Astrocyte (in vitro differentiated cells and primary cell): ENCODE measurements at regions not wholly inside any gene's neighbourhood (a gene's known extent, or its start where the extent isn't known, plus 50 kb on each side); places are given as distances from the start of the nearest gene placed in this dataset.

Experiments used
- DNase-seq: peaks from one replicate; pipeline ENCODE4 v3.0.0-alpha.2; 2010; ENCODE audit warnings: low read depth
- FAIRE-seq: peaks from 2 replicates; lab custom pipeline; 2011; peaks lifted over from hg19 to GRCh38; lab: Jason Lieb, UNC
- H2AFZ ChIP-seq: 2 replicates; pipeline ENCODE4 v1.6.0; 2012; ENCODE audit warnings: low read depth, low read length, inconsistent platforms
- H3K27ac ChIP-seq: 2 replicates; pipeline ENCODE4 v1.5.1; 2011; ENCODE audit warnings: low read depth, low read length, inconsistent platforms
- H3K27me3 ChIP-seq: 2 replicates; pipeline ENCODE4 v1.6.0; 2011; ENCODE audit warnings: low read length, inconsistent platforms; ENCODE audit not compliant: insufficient read depth
- H3K36me3 ChIP-seq: 2 replicates; pipeline ENCODE4 v1.5.1; 2011; ENCODE audit warnings: low read length, inconsistent platforms; ENCODE audit not compliant: insufficient read depth
- H3K4me1 ChIP-seq: 2 replicates; pipeline ENCODE4 v1.5.1; 2011; ENCODE audit warnings: low read length, inconsistent platforms; ENCODE audit not compliant: insufficient read depth
- H3K4me2 ChIP-seq: 2 replicates; pipeline ENCODE4 v1.6.0; 2012; ENCODE audit warnings: low read length, inconsistent platforms
- H3K4me3 ChIP-seq: 2 replicates; pipeline ENCODE4 v1.5.1; 2011; ENCODE audit warnings: low read depth, mild to moderate bottlenecking, low read length, inconsistent platforms; ENCODE audit not compliant: insufficient read depth
- H3K79me2 ChIP-seq: 2 replicates; pipeline ENCODE4 v1.6.0; 2012; ENCODE audit warnings: mild to moderate bottlenecking, low read length, inconsistent platforms; ENCODE audit not compliant: insufficient read depth
- H3K9ac ChIP-seq: 2 replicates; pipeline ENCODE4 v1.6.0; 2012; ENCODE audit warnings: mild to moderate bottlenecking, low read length, inconsistent platforms
- H3K9me3 ChIP-seq: 2 replicates; pipeline ENCODE4 v1.5.1; 2012; ENCODE audit warnings: low read depth, mild to moderate bottlenecking, low read length, inconsistent platforms; ENCODE audit not compliant: insufficient read depth
- H4K20me1 ChIP-seq: 2 replicates; pipeline ENCODE4 v1.6.0; 2012; ENCODE audit warnings: low read length, inconsistent platforms; ENCODE audit not compliant: insufficient read depth
- H3K27ac Mint-ChIP-seq: one replicate; pipeline ENCODE4 v1.8.0; 2021; ENCODE audit warnings: mild to moderate bottlenecking, mixed read lengths; ENCODE audit not compliant: unreplicated experiment
- H3K27me3 Mint-ChIP-seq: one replicate; pipeline ENCODE4 v1.8.0; 2021; ENCODE audit warnings: low read depth, mixed read lengths; ENCODE audit not compliant: unreplicated experiment
- H3K36me3 Mint-ChIP-seq: one replicate; pipeline ENCODE4 v1.8.0; 2021; ENCODE audit warnings: low read depth, mixed read lengths; ENCODE audit not compliant: unreplicated experiment
- H3K4me1 Mint-ChIP-seq: one replicate; pipeline ENCODE4 v1.8.0; 2021; ENCODE audit warnings: low read depth, mixed read lengths; ENCODE audit not compliant: unreplicated experiment
- H3K4me3 Mint-ChIP-seq: one replicate; pipeline ENCODE4 v1.8.0; 2021; ENCODE audit warnings: mild to moderate bottlenecking, moderate library complexity, mixed read lengths; ENCODE audit not compliant: unreplicated experiment
- H3K9me3 Mint-ChIP-seq: one replicate; pipeline ENCODE4 v1.8.0; 2021; ENCODE audit warnings: mild to moderate bottlenecking, mixed read lengths; ENCODE audit not compliant: unreplicated experiment
- EZH2 ChIP-seq: IDR thresholded peaks from 2 replicates; pipeline ENCODE4 v1.6.1; 2012; ENCODE audit warnings: mild to moderate bottlenecking, low read length, inconsistent platforms; ENCODE audit not compliant: insufficient read depth
- TF ChIP-seq, protein P1 (sequence below): IDR thresholded peaks from 2 replicates; pipeline ENCODE4 v1.5.1; 2011; ENCODE audit warnings: low read depth, mild to moderate bottlenecking, inconsistent platforms, low read length, moderate library complexity; ENCODE audit not compliant: insufficient read depth

GRCh38 chr11:94694309-94695060 lies 73.7 kb upstream of the AMOTL1 start:
- Mint-ChIP-seq H3K27me3 (peaks cover 9% of the 10 kb centered on the region), H3K36me3 (no peaks in the 10 kb centered on the region), H3K4me3 (no peak overlapping the region), H3K4me1 (no peaks in the 10 kb centered on the region), H3K9me3 (no peaks in the 10 kb centered on the region), H3K27ac (no peak overlapping the region)
- no peaks in the 10 kb centered on the region for H3K36me3 ChIP-seq
- DNase-seq (no peak), FAIRE-seq (no peak)
- no peak overlapping the region for H2AFZ ChIP-seq
- H3K4me1 ChIP-seq = no peaks in the 10 kb centered on the region
- TF ChIP-seq, protein P1, sequence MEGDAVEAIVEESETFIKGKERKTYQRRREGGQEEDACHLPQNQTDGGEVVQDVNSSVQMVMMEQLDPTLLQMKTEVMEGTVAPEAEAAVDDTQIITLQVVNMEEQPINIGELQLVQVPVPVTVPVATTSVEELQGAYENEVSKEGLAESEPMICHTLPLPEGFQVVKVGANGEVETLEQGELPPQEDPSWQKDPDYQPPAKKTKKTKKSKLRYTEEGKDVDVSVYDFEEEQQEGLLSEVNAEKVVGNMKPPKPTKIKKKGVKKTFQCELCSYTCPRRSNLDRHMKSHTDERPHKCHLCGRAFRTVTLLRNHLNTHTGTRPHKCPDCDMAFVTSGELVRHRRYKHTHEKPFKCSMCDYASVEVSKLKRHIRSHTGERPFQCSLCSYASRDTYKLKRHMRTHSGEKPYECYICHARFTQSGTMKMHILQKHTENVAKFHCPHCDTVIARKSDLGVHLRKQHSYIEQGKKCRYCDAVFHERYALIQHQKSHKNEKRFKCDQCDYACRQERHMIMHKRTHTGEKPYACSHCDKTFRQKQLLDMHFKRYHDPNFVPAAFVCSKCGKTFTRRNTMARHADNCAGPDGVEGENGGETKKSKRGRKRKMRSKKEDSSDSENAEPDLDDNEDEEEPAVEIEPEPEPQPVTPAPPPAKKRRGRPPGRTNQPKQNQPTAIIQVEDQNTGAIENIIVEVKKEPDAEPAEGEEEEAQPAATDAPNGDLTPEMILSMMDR = no peak
- no peak for TF ChIP-seq EZH2
- no peaks in the 10 kb centered on the region for H4K20me1 ChIP-seq
- H3K9me3 ChIP-seq = no peaks in the 10 kb centered on the region
- H3K9ac ChIP-seq = no peak overlapping the region
- no peak overlapping the region for H3K27ac ChIP-seq
- H3K4me2 ChIP-seq = no peak overlapping the region
- H3K27me3 ChIP-seq = no peaks in the 10 kb centered on the region
- H3K4me3 ChIP-seq = no peak overlapping the region
- H3K79me2 ChIP-seq = no peaks in the 10 kb centered on the region

DNA sequence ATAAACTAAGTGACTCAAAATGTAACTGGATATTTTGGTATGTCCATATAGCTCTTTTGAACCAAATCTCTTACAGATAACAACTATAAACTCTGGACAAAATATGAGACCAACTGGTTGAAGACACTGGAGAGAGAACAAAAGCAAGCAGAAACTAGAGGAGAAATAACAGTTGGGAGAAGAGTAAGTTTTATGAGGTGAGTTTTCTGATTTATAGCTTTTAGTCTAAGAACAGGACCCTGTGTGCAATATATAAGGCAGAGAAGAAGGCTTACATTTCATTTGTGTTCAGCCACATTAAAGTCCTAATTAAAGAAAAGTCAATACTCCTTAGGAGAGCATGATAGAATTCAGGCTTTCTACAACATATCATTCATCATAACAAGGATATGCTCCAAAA lies 71.0 kb upstream of the AMOTL1 start:
- TF ChIP-seq, protein P1 = no peak
- no peak for TF ChIP-seq EZH2
- FAIRE-seq (no peak), DNase-seq (no peak)
- Mint-ChIP-seq H3K36me3 (no peaks in the 10 kb centered on the region), H3K4me1 (no peaks in the 10 kb centered on the region), H3K9me3 (no peaks in the 10 kb centered on the region), H3K4me3 (no peak overlapping the region), H3K27ac (no peak overlapping the region), H3K27me3 (peaks cover 11% of the 10 kb centered on the region)
- Histone ChIP-seq H3K4me3 (no peak overlapping the region), H3K9me3 (no peaks in the 10 kb centered on the region), H3K27me3 (no peaks in the 10 kb centered on the region), H3K4me1 (no peaks in the 10 kb centered on the region), H3K79me2 (no peaks in the 10 kb centered on the region), H4K20me1 (no peaks in the 10 kb centered on the region), H3K36me3 (no peaks in the 10 kb centered on the region), H3K4me2 (no peak overlapping the region), H2AFZ (no peak overlapping the region), H3K27ac (no peak overlapping the region), H3K9ac (no peak overlapping the region)

DNA sequence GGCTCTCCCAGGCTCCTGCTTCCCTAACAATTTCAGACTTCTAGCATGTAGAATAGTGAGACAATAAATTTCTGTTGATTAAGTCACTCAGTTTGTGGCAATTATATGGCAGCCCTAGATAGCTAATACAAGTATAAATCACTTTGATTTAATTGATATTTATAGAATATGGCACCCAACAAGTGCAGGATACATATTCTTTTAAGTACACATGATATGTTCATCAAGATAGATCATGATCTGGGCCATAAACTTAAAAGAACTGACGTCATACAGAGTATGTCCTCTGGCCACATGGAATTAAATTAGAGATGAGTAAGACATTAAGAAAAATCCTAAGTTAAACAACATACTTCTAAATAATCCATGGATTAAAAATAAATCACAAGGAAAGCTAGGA lies 67.5 kb upstream of the AMOTL1 start:
- Mint-ChIP-seq H3K9me3 (no peaks in the 10 kb centered on the region), H3K27me3 (peaks cover 5% of the 10 kb centered on the region), H3K27ac (no peak overlapping the region), H3K36me3 (no peaks in the 10 kb centered on the region), H3K4me3 (no peak overlapping the region), H3K4me1 (peaks cover 7% of the 10 kb centered on the region)
- DNase-seq = no peak
- no peak for FAIRE-seq
- no peaks in the 10 kb centered on the region for H3K4me1 ChIP-seq
- H3K27ac ChIP-seq = no peak overlapping the region
- no peaks in the 10 kb centered on the region for H3K27me3 ChIP-seq
- no peaks in the 10 kb centered on the region for H3K9me3 ChIP-seq
- H3K9ac ChIP-seq = no peak overlapping the region
- no peaks in the 10 kb centered on the region for H4K20me1 ChIP-seq
- no peak overlapping the region for H3K4me2 ChIP-seq
- no peaks in the 10 kb centered on the region for H3K36me3 ChIP-seq
- TF ChIP-seq, protein P1 = no peak
- no peak for TF ChIP-seq EZH2
- no peak overlapping the region for H2AFZ ChIP-seq
- H3K4me3 ChIP-seq = no peak overlapping the region
- H3K79me2 ChIP-seq = no peaks in the 10 kb centered on the region
